GM21825 (cell line): ENCODE measurements at regions not wholly inside any gene's neighbourhood (a gene's known extent, or its start where the extent isn't known, plus 50 kb on each side); places are given as distances from the start of the nearest gene placed in this dataset.
"Not testable (repeated sequence)": the region's sequence is repeated elsewhere in the genome, so short reads cannot be mapped to it uniquely, and the experiment has no call there.

Experiments used
- ATAC-seq: cut with Tn5 transposase; IDR thresholded peaks from one replicate; pipeline ENCODE4 v1.9.1; 2021; ENCODE audit warnings: mild to moderate bottlenecking, moderate library complexity; ENCODE audit not compliant: unreplicated experiment

- no peak for ATAC-seq
Measured at GRCh38 chr12:131557078-131557709, 153.7 kb upstream of the SFSWAP start.

GRCh38 chr12:131559517-131560516 is 151.1 kb upstream of the SFSWAP start:
- no peak for ATAC-seq

GRCh38 chr12:131561051-131561450 is 149.8 kb upstream of the SFSWAP start:
- no peak for ATAC-seq

GRCh38 chr12:131561891-131562684 is 148.8 kb upstream of the SFSWAP start:
- ATAC-seq, result no peak

- ATAC-seq, result not testable (repeated sequence)
Measured at GRCh38 chr12:131564138-131564727, 146.7 kb upstream of the SFSWAP start.

GRCh38 chr12:131564845-131565244 is 146.0 kb upstream of the SFSWAP start:
- no peak for ATAC-seq

- ATAC-seq, result no peak
Measured at GRCh38 chr12:131565267-131566015, 145.4 kb upstream of the SFSWAP start.

GRCh38 chr12:131568336-131568735 is 142.6 kb upstream of the SFSWAP start:
- ATAC-seq, result no peak

- ATAC-seq, result no peak
Measured at GRCh38 chr12:131570596-131570995, 140.3 kb upstream of the SFSWAP start.

- ATAC-seq, result no peak
Measured at GRCh38 chr12:131571827-131572226, 139.1 kb upstream of the SFSWAP start.

GRCh38 chr12:131572626-131573025 is 138.3 kb upstream of the SFSWAP start:
- no peak for ATAC-seq

- no peak for ATAC-seq
Measured at GRCh38 chr12:131573631-131574394, 137.1 kb upstream of the SFSWAP start.

- no peak for ATAC-seq
Measured at GRCh38 chr12:131574395-131574771, 136.5 kb upstream of the SFSWAP start.

- no peak for ATAC-seq
Measured at GRCh38 chr12:131575371-131575770, 135.5 kb upstream of the SFSWAP start.

GRCh38 chr12:131576734-131577133 is 134.2 kb upstream of the SFSWAP start:
- not testable (repeated sequence) for ATAC-seq

GRCh38 chr12:131577766-131578165 is 133.1 kb upstream of the SFSWAP start:
- no peak for ATAC-seq

GRCh38 chr12:131578828-131579470 is 131.9 kb upstream of the SFSWAP start:
- ATAC-seq, result no peak

- ATAC-seq, result no peak
Measured at GRCh38 chr12:131583090-131583712, 127.7 kb upstream of the SFSWAP start.
